B cell (primary cell): ENCODE measurements at regions not wholly inside any gene's neighbourhood (a gene's known extent, or its start where the extent isn't known, plus 50 kb on each side); places are given as distances from the start of the nearest gene placed in this dataset. TPM values are rescaled to one million over a fixed set of nuclear protein-coding genes. Genes with fewer than 3 reads are reported as not detected.
A peak's percentile ranks its signal among the peaks of the same experiment; 100 is the strongest.

Source experiments
- ATAC-seq: fragments of 200-7000 bp; cut with Tn5 transposase; one replicate; pipeline ENCODE4 v1.10.0; 2021; ENCODE audit warnings: low read depth, mild to moderate bottlenecking, moderate number of reproducible peaks, moderate library complexity
- CTCF ChIA-PET: fragments of 350-600 bp; sonication (Branson Sonifier 250); formaldehyde crosslinking; loops from one replicate; lab custom pipeline; 2021; ENCODE audit warnings: antibody characterized with exemption, inconsistent platforms; lab: Charles Lee
- POLR2A ChIA-PET: fragments of 350-600 bp; sonication (Branson Sonifier 250); formaldehyde crosslinking; loops from one replicate; lab custom pipeline; 2021; ENCODE audit warnings: antibody characterized with exemption; lab: Charles Lee
- DNase-seq: peaks from one replicate; pipeline ENCODE4 v3.0.0; 2013
- H2AFZ ChIP-seq: 2 replicates; pipeline ENCODE4 v1.6.1; 2012; ENCODE audit warnings: mild to moderate bottlenecking, low read depth, low read length; ENCODE audit not compliant: insufficient read depth, poor library complexity, severe bottlenecking
- H3K27ac ChIP-seq, 2 donors: 1 replicate in 1 of 2; 2 replicates in 1 of 2; pipeline ENCODE4 v1.5.1; 2012 to 2013; ENCODE audit warnings: low read length in 2 of 2, mild to moderate bottlenecking in 2 of 2, moderate library complexity in 1 of 2
- H3K27me3 ChIP-seq, 4 experiments: fragments of 200-600 bp in 1 of 4; sonication (generic) in 1 of 4; replicated peaks in 1 of 4; 1 replicate in 2 of 4; 2 replicates in 2 of 4; pipeline versions ENCODE4 v1.6.1 to v1.7.0; 2013 to 2016; ENCODE audit warnings: low read length in 3 of 4, mild to moderate bottlenecking in 2 of 4, mixed read lengths in 1 of 4, moderate library complexity in 1 of 4; ENCODE audit not compliant: insufficient read depth in 4 of 4, control insufficient read depth in 3 of 4; ENCODE audit errors: control extremely low read depth in 1 of 4
- H3K36me3 ChIP-seq, 2 experiments: replicated peaks in 1 of 2; 1 replicate in 1 of 2; 2 replicates in 1 of 2; pipeline versions ENCODE4 v1.6.1 to v1.7.1; 2013; ENCODE audit warnings: low read length in 1 of 2; ENCODE audit not compliant: insufficient read depth in 2 of 2, control insufficient read depth in 1 of 2; ENCODE audit errors: control extremely low read depth in 1 of 2, extremely low read depth in 1 of 2
- H3K4me1 ChIP-seq, 2 donors: fragments of 200-600 bp in 1 of 2; sonication (generic) in 1 of 2; 1 replicate in 1 of 2; 2 replicates in 1 of 2; pipeline versions ENCODE4 v1.5.1 to v1.6.1; 2013 to 2017; ENCODE audit warnings: low read length in 2 of 2; ENCODE audit not compliant: control insufficient read depth in 2 of 2, insufficient read depth in 2 of 2
- H3K4me2 ChIP-seq: replicated peaks from 2 replicates; pipeline ENCODE3; 2012; ENCODE audit warnings: mild to moderate bottlenecking, low read depth, low read length; ENCODE audit not compliant: poor library complexity, severe bottlenecking
- H3K4me3 ChIP-seq, 5 experiments: fragments of 200-600 bp in 1 of 5; sonication (generic) in 1 of 5; 1 replicate in 3 of 5; 2 replicates in 2 of 5; pipeline versions ENCODE4 v1.5.1 to v1.7.0; 2011 to 2016; ENCODE audit warnings: low read length in 4 of 5, mild to moderate bottlenecking in 4 of 5, low read depth in 2 of 5, control low read depth in 1 of 5, moderate library complexity in 1 of 5; ENCODE audit not compliant: insufficient read depth in 1 of 5; ENCODE audit errors: control extremely low read depth in 1 of 5, extremely low read depth in 1 of 5
- H3K79me2 ChIP-seq: fragments of 200-600 bp; sonication (generic); one replicate; pipeline ENCODE4 v1.6.0; 2016; ENCODE audit warnings: low read length; ENCODE audit not compliant: control insufficient read depth, insufficient read depth
- H3K9ac ChIP-seq: fragments of 200-600 bp; sonication (generic); 2 replicates; pipeline ENCODE4 v1.6.1; 2017; ENCODE audit warnings: mild to moderate bottlenecking, low read length, moderate library complexity
- H3K9me3 ChIP-seq, 3 donors: one replicate each; pipeline versions ENCODE4 v1.6.1 to v1.7.1; 2013; ENCODE audit warnings: low read length in 2 of 3; ENCODE audit not compliant: control insufficient read depth in 2 of 3, insufficient read depth in 1 of 3; ENCODE audit errors: control extremely low read depth in 1 of 3
- H4K20me1 ChIP-seq: 2 replicates; pipeline ENCODE4 v1.6.0; 2012; ENCODE audit warnings: mild to moderate bottlenecking, low read length; ENCODE audit not compliant: insufficient read depth, control insufficient read depth, poor library complexity, severe bottlenecking
- H3K27ac Mint-ChIP-seq: one replicate; pipeline ENCODE4 v1.8.0; 2021; ENCODE audit warnings: mixed read lengths
- H3K27me3 Mint-ChIP-seq: one replicate; pipeline ENCODE4 v1.8.0; 2021; ENCODE audit warnings: mixed read lengths
- H3K4me1 Mint-ChIP-seq: one replicate; pipeline ENCODE4 v1.8.0; 2021; ENCODE audit warnings: mixed read lengths
- H3K4me3 Mint-ChIP-seq: one replicate; pipeline ENCODE4 v1.8.0; 2021; ENCODE audit warnings: mixed read lengths
- H3K9me3 Mint-ChIP-seq: one replicate; pipeline ENCODE4 v1.8.0; 2022; ENCODE audit warnings: mixed read lengths; ENCODE audit not compliant: insufficient read depth
- CTCF ChIP-seq: fragments of 200-600 bp; IDR thresholded peaks from one replicate; pipeline ENCODE4 v1.8.0; 2022; ENCODE audit warnings: antibody characterized with exemption, mild to moderate bottlenecking
- EZH2 ChIP-seq: IDR thresholded peaks from 2 replicates; pipeline ENCODE4 v1.6.1; 2012; ENCODE audit warnings: borderline replicate concordance, low read depth, mild to moderate bottlenecking, moderate library complexity, low read length; ENCODE audit not compliant: insufficient read depth, poor library complexity, severe bottlenecking
- WGBS: methylation state at CpG from one replicate; pipeline ENCODE4 v1.1.5; 2013; ENCODE audit warnings: missing lambda C conversion rate; ENCODE audit not compliant: insufficient coverage; 5-methylcytosine and 5-hydroxymethylcytosine counted together
- intact Hi-C: fragments of 100-400 bp; cut with micrococcal nuclease; formaldehyde crosslinking; loops from one replicate; pipeline ENCODE4 v1.10.0; 2022
- small RNA-seq: library from RNA; depleted of rRNA; stranded (forward); fragments of <200 nt; gene quantifications from one replicate; pipeline ENCODE3, GENCODE V24; 2012; ENCODE audit warnings: low replicate concordance, low read depth; ENCODE audit not compliant: insufficient read length

DNA sequence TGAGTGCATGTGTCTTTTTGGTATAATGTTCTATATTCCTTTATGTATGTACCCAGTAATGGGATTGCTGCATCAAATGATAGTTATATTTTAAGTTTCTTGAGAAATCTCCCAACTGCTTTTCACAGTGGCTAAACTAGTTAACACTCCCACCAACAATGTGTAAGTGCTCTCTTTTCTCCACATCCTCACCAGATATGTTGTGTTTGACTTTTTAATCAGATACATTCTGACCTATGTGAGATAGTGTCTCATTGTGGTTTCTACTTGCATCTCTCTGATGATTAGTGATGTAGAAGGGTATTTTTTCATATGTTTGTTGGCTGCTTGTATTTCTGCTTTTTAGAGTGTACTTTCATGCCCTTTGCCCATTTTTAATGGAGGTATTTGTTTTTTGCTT, 62.8 kb upstream of the ALG10B start:
- TF ChIP-seq CTCF = no peak
- TF ChIP-seq EZH2 = no peak

GRCh38 chr12:38258411-38258810, 58.2 kb upstream of the ALG10B start:
- no peaks in the 10 kb centered on the region for H3K36me3 ChIP-seq
- no peaks in the 10 kb centered on the region for H4K20me1 ChIP-seq
- ChIA-PET CTCF (no interaction called here), POLR2A (no interaction called here)
- Mint-ChIP-seq H3K27ac (no peak overlapping the region), H3K4me1 (no peaks in the 10 kb centered on the region), H3K9me3 (peaks cover 3% of the 10 kb centered on the region), H3K4me3 (no peak overlapping the region), H3K27me3 (no peaks in the 10 kb centered on the region)
- no peak for TF ChIP-seq EZH2
- no peak for TF ChIP-seq CTCF
- no peaks in the 10 kb centered on the region for H3K27me3 ChIP-seq
- no peaks in the 10 kb centered on the region for H3K4me1 ChIP-seq
- intact Hi-C loops = no loop called here
- H3K9ac ChIP-seq = no peak overlapping the region
- no peak for ATAC-seq
- 89% methylated on average over 1 of the region's 1 CpG for WGBS
- no peak overlapping the region for H2AFZ ChIP-seq
- H3K27ac ChIP-seq = no peak overlapping the region
- no peak for DNase-seq
- no peaks in the 10 kb centered on the region for H3K79me2 ChIP-seq
- peaks cover 0 to 13% (median 0%) of the 10 kb centered on the region in 3 donors for H3K9me3 ChIP-seq
- H3K4me2 ChIP-seq = no peak overlapping the region
- no peak overlapping the region for H3K4me3 ChIP-seq

More for the DNA sequence above, 62.8 kb upstream of the ALG10B start:
- POLR2A ChIA-PET = no interaction called here
- Histone ChIP-seq H3K4me2 (no peak overlapping the region), H3K36me3 (no peaks in the 10 kb centered on the region), H4K20me1 (no peaks in the 10 kb centered on the region), H3K9me3 (no peaks in the 10 kb centered on the region), H2AFZ (no peak overlapping the region), H3K9ac (no peak overlapping the region), H3K27ac (no peak overlapping the region), H3K4me1 (no peaks in the 10 kb centered on the region), H3K4me3 (no peak overlapping the region), H3K27me3 (no peaks in the 10 kb centered on the region), H3K79me2 (no peaks in the 10 kb centered on the region)
- Mint-ChIP-seq H3K27me3 (no peaks in the 10 kb centered on the region), H3K4me3 (no peak overlapping the region), H3K9me3 (peaks cover 3% of the 10 kb centered on the region), H3K4me1 (no peaks in the 10 kb centered on the region), H3K27ac (no peak overlapping the region)
- CTCF ChIA-PET = no interaction called here
- ATAC-seq (no peak), DNase-seq (no peak)
- intact Hi-C loops = no loop called here

Small RNA genes lying in the stretch of these regions (small RNA-seq; reads per million reads assigned to genes)
- not detected for gene RF01518
- not detected for gene RNA5SP358
- 17.8 reads per million, percentile 88 among the genes with 10 or more reads in this experiment for gene RNA5SP359
